ENCODE measurements at regions not wholly inside any gene's neighbourhood (a gene's known extent, or its start where the extent isn't known, plus 50 kb on each side); places are given as distances from the start of the nearest gene placed in this dataset.

GRCh38 chr14:98278800-98279199 lies 993.2 kb downstream of the BCL11B start:
- Histone ChIP-seq H2AFZ (ENCODE audit: low read depth, low read length) (no peak overlapping the region), H3K9me1 (replicated peaks; ENCODE audit: control insufficient read depth, extremely low read depth, insufficient read depth, low read length) (no peaks in the 10 kb centered on the region), H3K27me3 (ENCODE audit: control insufficient read depth in 2 of 2, insufficient read depth in 2 of 2, low read length in 2 of 2) (no peaks in the 10 kb centered on the region), H4K20me1 (replicated peaks; ENCODE audit: control insufficient read depth, extremely low read depth, insufficient read depth, low read length) (no peaks in the 10 kb centered on the region), H3K4me1 (ENCODE audit: control insufficient read depth, extremely low read depth, insufficient read depth, low read length) (no peaks in the 10 kb centered on the region), H3K9me3 (replicated peaks; ENCODE audit: control insufficient read depth, insufficient read depth, low read length) (no peaks in the 10 kb centered on the region), H3K4me2 (ENCODE audit: insufficient read depth, low read length) (no peak overlapping the region), H3K79me2 (ENCODE audit: control insufficient read depth, insufficient read depth, low read length) (no peaks in the 10 kb centered on the region), H3K9ac (replicated peaks; ENCODE audit: extremely low read depth, insufficient read depth, low read length) (no peak overlapping the region), H3K27ac (ENCODE audit: insufficient read depth, low read depth, low read length) (no peak overlapping the region), H3K4me3 (replicated peaks in 1 of 3; ENCODE audit: insufficient read depth in 1 of 3, low read depth in 1 of 3, low read length in 3 of 3) (no peak overlapping the region), H3K36me3 (ENCODE audit: control insufficient read depth in 2 of 2, extremely low read depth in 1 of 2, insufficient read depth in 2 of 2, low read length in 2 of 2) (no peaks in the 10 kb centered on the region)
- FAIRE-seq (no peak), DNase-seq (ENCODE audit: low read depth, low spot score) (no peak)
- POLR2A ChIA-PET = no interaction called here
- intact Hi-C loops (cut with micrococcal nuclease) (no loop called here), dilution Hi-C loops (cut with MboI; ENCODE audit: extremely low pct_ligation_motif_present, low sequenced_read_pairs) (no loop called here)
- TF ChIP-seq EZH2 (IDR thresholded peaks at IDR 0.05; ENCODE audit: borderline replicate concordance, low read depth, low read length, severe bottlenecking) (no peak), CTCF (IDR thresholded peaks at IDR 0.05; ENCODE audit: extremely low read depth in 1 of 2, insufficient read depth in 1 of 2, low read depth in 1 of 2, low read length in 2 of 2) (no peak), POLR2AphosphoS5 (IDR thresholded peaks at IDR 0.05; ENCODE audit: insufficient read depth, low read depth, low read length) (no peak), POLR2A (IDR thresholded peaks at IDR 0.05; ENCODE audit: low read depth, low read length) (no peak), GATA2 (IDR thresholded peaks at IDR 0.05; ENCODE audit: insufficient read depth, insufficient read length, low read depth, low read length) (no peak), JUN (IDR thresholded peaks at IDR 0.05; ENCODE audit: borderline replicate concordance, insufficient read depth, insufficient read length, low read depth) (no peak), FOS (IDR thresholded peaks at IDR 0.05; ENCODE audit: borderline replicate concordance, insufficient read depth, low read length) (no peak), MYC (IDR thresholded peaks at IDR 0.05; ENCODE audit: low read depth, low read length) (no peak)
- TF ChIP-seq, protein P1, sequence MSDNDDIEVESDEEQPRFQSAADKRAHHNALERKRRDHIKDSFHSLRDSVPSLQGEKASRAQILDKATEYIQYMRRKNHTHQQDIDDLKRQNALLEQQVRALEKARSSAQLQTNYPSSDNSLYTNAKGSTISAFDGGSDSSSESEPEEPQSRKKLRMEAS (IDR thresholded peaks at IDR 0.05; ENCODE audit: insufficient read depth, insufficient read length) = no peak
- BruUV-seq (replicated peaks) = no TSS peak
- CTCF ChIA-PET = no interaction called here
